Hepatocyte (in vitro differentiated cells): ENCODE measurements at regions not wholly inside any gene's neighbourhood (a gene's known extent, or its start where the extent isn't known, plus 50 kb on each side); places are given as distances from the start of the nearest gene placed in this dataset.
A peak's percentile ranks its signal among the peaks of the same experiment; 100 is the strongest.
"Not testable (repeated sequence)": the region's sequence is repeated elsewhere in the genome, so short reads cannot be mapped to it uniquely, and the experiment has no call there.

Source experiments
- DNase-seq: peaks from one replicate; pipeline ENCODE4 v3.0.0-alpha.2; 2016; ENCODE audit warnings: low spot score
- H2AFZ ChIP-seq: fragments of 200-600 bp; sonication (generic); 2 replicates; pipeline ENCODE4 v1.6.0; 2016; ENCODE audit warnings: antibody characterized with exemption, mild to moderate bottlenecking
- H3K27ac ChIP-seq: fragments of 200-600 bp; sonication (generic); 2 replicates; pipeline ENCODE4 v1.5.1; 2016; ENCODE audit warnings: mild to moderate bottlenecking
- H3K27me3 ChIP-seq: fragments of 200-600 bp; sonication (generic); 2 replicates; pipeline ENCODE4 v1.6.1; 2016
- H3K36me3 ChIP-seq: fragments of 200-600 bp; sonication (generic); replicated peaks from 2 replicates; pipeline ENCODE4 v1.5.1; 2016; ENCODE audit warnings: low read depth; ENCODE audit not compliant: insufficient read depth
- H3K4me1 ChIP-seq: fragments of 200-600 bp; sonication (generic); 2 replicates; pipeline ENCODE4 v1.5.1; 2016; ENCODE audit warnings: mild to moderate bottlenecking, moderate library complexity; ENCODE audit not compliant: insufficient read depth
- H3K4me2 ChIP-seq: fragments of 200-600 bp; sonication (generic); 2 replicates; pipeline ENCODE4 v1.6.0; 2016
- H3K4me3 ChIP-seq: fragments of 200-600 bp; sonication (generic); 2 replicates; pipeline ENCODE4 v1.5.1; 2016; ENCODE audit warnings: mild to moderate bottlenecking
- H3K79me2 ChIP-seq: fragments of 200-600 bp; sonication (generic); 2 replicates; pipeline ENCODE4 v1.6.0; 2017; ENCODE audit warnings: mild to moderate bottlenecking
- H3K9me2 ChIP-seq: fragments of 200-600 bp; sonication (generic); replicated peaks from 2 replicates; pipeline ENCODE4 v1.6.0; 2017; ENCODE audit warnings: mild to moderate bottlenecking; ENCODE audit not compliant: insufficient read depth
- H3K9me3 ChIP-seq: fragments of 200-600 bp; sonication (generic); 2 replicates; pipeline ENCODE4 v1.5.1; 2016; ENCODE audit warnings: low read depth, mild to moderate bottlenecking
- H4K20me1 ChIP-seq: fragments of 200-600 bp; sonication (generic); 2 replicates; pipeline ENCODE4 v1.6.0; 2016; ENCODE audit warnings: mild to moderate bottlenecking; ENCODE audit not compliant: insufficient read depth, poor library complexity, severe bottlenecking
- WGBS: methylation state at CpG from one replicate; pipeline ENCODE4 v1.1.6; 2016; ENCODE audit warnings: low lambda C conversion rate; ENCODE audit errors: missing lambda C conversion rate; 5-methylcytosine and 5-hydroxymethylcytosine counted together

DNA sequence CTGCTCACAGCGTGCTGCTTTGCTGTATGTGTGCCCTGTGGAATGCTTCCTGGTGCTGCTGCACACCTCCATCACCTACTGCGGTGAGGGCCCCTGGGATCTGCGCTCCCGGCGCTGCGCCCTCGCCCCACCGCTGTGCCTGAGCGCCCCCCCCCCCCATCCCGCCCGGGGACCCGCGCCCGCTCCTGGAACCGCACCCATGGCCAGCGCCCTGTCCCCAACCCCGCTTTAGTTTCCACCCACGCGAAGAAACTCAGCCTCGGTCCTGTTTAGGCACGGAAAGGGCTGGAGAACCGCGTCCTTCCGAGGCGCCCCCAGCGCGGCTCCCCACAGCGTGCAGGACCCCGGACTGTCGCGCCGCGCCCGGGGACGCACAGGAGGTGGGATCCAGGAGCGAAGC lies 265.5 kb downstream of the POTEB3 start:
- not testable (repeated sequence) for H3K4me1 ChIP-seq, H3K36me3 ChIP-seq, H3K9me3 ChIP-seq, H3K27me3 ChIP-seq, H3K27ac ChIP-seq, H3K4me2 ChIP-seq, H3K79me2 ChIP-seq, H3K9me2 ChIP-seq, H3K4me3 ChIP-seq, H4K20me1 ChIP-seq, H2AFZ ChIP-seq
- DNase-seq, result peak; percentile 1
- WGBS, result 80% methylated on average over 1 of the region's 36 CpGs

DNA sequence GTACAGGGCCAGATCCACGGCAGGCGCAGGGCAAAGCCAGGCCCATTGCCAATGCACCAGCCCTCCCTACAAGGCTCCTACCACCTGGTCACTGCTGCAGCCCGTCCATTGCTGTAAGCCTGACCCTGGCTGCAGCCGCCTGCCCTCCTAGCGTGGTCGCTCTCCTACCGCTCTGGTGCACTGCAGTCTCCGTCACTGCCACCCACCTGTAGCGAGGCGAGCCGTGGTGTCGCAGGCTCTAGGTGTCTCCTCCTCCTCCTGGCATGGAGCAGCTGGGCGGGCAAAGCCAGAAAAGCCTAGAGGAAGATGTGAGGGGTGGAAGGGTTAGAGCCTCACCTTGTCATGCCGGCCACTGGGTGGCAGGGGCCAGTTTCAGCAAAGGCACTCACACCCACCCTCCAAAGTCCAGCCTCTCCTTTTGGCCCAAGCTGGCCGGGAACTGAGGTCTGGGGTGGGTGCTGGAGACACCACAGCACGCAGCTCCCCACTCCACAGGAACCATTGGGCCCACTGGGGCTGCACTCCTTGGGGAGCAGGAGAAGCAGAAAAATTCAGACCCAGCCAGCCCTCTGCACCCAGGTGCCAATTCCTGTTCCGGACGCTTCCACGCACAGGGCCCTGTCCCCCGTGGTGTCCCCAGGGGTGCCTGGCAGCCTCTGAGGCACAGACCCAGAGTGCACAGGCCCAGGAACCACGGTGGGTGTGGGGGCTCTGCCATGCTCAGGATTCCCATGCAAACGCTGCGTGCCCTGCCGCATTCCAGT lies 285.3 kb upstream of the POTEB2 start:
- not testable (repeated sequence) for H3K36me3 ChIP-seq, H3K4me3 ChIP-seq, H3K27ac ChIP-seq, H3K4me1 ChIP-seq, H4K20me1 ChIP-seq, H3K79me2 ChIP-seq, H3K27me3 ChIP-seq, H3K9me3 ChIP-seq, H3K4me2 ChIP-seq, H3K9me2 ChIP-seq, DNase-seq, H2AFZ ChIP-seq
- 83% methylated on average over 5 of the region's 24 CpGs for WGBS

DNA sequence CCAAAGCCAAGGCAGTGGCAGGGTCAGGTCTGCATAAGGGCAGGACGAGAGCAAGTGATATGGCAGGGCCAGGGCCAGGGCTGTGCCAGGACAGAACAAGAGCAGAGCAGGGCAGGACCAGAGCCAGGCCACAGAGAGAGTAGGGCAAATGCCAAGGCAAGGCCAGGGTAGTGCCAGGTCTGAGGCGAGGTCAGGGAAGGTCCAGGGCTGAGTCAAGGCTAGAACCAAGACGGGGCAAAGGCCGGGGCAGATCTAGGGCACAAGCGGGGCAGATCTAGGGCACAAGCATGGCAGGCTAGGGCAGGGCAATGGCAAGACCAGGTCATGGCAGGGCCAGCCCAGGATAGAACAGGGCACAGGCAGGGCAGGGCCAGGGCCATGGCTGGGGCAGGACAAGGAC lies 282.0 kb upstream of the POTEB2 start:
- not testable (repeated sequence) for H2AFZ ChIP-seq, H3K27ac ChIP-seq, H3K36me3 ChIP-seq, H3K4me2 ChIP-seq, H3K9me3 ChIP-seq, H3K4me1 ChIP-seq, H3K79me2 ChIP-seq, H3K4me3 ChIP-seq, H3K27me3 ChIP-seq, H4K20me1 ChIP-seq, H3K9me2 ChIP-seq, DNase-seq
- 81% methylated on average over 4 of the region's 5 CpGs for WGBS

DNA sequence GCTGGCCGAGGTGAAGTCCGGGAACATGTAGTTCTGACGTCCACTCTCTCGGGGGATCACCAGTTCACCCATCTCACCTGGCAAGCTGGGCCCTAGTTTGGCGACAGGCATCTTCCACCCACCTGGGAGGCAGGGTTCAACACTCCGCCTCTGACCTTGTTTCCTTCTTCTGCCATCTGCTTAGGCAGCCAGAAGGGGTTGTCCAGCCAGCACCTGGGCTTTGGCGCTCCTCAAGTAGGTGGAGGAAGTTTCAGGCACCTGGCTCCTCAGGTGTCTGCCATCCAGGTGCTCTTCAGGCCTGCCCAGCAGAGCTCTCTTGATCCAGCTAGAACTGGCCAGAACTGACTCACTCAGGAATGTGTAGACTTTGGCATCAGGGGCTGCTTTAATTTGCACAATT lies 267.8 kb upstream of the POTEB2 start:
- not testable (repeated sequence) for H4K20me1 ChIP-seq, H3K79me2 ChIP-seq, H2AFZ ChIP-seq, H3K27me3 ChIP-seq, H3K4me3 ChIP-seq, H3K9me3 ChIP-seq, H3K36me3 ChIP-seq, H3K9me2 ChIP-seq, H3K4me1 ChIP-seq, H3K27ac ChIP-seq, DNase-seq, H3K4me2 ChIP-seq
- no CpG with 5 or more reads among the region's 7 CpGs for WGBS

DNA sequence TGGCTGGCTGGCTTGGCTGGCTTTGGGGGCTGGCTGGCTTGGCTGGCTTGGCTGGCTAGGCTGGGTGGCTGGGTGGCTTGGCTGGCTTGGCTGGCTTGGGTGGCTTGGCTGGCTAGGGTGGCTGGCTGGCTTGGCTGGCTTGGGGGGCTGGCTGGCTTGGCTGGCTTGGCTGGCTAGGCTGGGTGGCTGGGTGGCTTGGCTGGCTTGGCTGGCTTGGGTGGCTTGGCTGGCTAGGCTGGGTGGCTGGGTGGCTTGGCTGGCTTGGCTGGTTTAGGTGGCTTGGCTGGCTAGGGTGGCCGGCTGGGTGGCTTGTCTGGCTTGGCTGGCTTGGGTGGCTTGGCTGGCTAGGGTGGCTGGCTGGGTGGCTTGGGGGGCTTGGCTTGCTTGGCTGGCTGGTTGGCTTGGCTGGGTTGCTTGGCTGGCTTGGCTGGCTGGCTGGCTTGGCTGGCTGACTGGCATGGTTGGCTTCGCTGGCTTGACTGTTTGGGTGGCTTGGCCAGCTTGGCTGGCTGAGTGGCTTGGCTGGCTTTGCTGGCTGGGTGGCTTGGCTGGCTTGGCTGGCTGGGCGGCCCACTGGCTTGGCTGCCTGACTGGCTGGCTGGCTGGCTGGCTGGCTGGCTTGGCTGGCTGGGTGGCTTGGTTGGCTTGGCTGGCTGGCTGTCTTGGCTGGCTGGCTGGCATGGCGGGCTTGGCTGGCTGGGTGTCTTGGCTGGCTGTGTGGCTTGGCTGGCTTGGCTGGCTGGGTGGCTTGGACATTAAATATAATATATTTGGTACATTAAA lies 246.3 kb upstream of the POTEB2 start:
- not testable (repeated sequence) for H3K9me2 ChIP-seq, H3K27me3 ChIP-seq, H3K4me2 ChIP-seq, H3K4me1 ChIP-seq, H3K79me2 ChIP-seq, H3K36me3 ChIP-seq, H3K27ac ChIP-seq, H3K4me3 ChIP-seq, H3K9me3 ChIP-seq, H4K20me1 ChIP-seq, H2AFZ ChIP-seq
- peak; percentile 5 for DNase-seq
- whole genome bisulfite sequencing, result 47% methylated on average over 2 of the region's 4 CpGs

DNA sequence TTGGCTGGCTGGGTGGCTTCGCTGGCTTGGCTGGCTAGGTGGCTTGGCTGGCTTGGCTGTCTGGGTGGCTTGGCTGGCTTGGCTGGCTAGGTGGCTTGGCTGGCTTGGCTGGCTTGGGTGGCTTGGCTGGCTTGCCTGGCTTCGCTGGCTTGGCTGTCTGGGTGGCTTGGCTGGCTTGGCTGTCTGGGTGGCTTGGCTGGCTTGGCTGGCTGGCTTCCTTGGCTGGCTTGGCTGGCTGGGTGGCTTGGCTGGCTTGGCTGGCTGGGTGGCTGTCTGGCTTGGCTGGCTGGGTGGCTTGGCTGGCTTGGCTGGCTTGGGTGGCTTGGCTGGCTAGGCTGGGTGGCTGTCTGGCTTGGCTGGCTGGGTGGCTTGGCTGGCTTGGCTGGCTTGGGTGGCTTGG lies 245.7 kb upstream of the POTEB2 start:
- not testable (repeated sequence) for H3K9me3 ChIP-seq, H3K4me1 ChIP-seq, H3K27me3 ChIP-seq, H3K79me2 ChIP-seq, H3K27ac ChIP-seq, H4K20me1 ChIP-seq, H3K4me3 ChIP-seq, H3K4me2 ChIP-seq, H3K9me2 ChIP-seq, H2AFZ ChIP-seq, H3K36me3 ChIP-seq
- WGBS, result 83% methylated on average over 1 of the region's 2 CpGs
- peak; percentile 32 for DNase-seq

DNA sequence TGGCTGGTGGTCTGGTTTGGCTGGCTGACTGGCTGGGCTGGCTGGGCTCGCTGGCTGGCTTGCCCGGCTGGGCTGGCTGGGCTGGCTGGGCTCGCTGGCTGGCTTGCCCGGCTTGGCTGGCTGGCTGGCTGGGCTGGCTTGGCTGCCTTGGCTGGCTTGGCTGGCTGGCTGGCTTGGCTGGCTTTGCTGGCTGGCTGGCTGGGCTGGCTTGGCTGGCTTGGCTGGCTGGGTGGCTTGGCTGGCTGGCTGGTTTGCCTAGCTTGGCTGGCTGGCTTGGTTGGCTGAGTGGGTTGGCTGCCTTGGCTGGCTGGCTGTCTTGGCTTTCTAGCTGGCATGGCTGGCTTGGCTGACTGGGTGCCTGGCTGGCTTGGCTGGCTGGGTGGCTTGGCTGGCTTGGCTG lies 245.1 kb upstream of the POTEB2 start:
- not testable (repeated sequence) for H3K4me2 ChIP-seq, H4K20me1 ChIP-seq, H3K9me2 ChIP-seq, H3K79me2 ChIP-seq, H3K4me1 ChIP-seq, DNase-seq, H3K9me3 ChIP-seq, H3K4me3 ChIP-seq, H3K27me3 ChIP-seq, H2AFZ ChIP-seq, H3K27ac ChIP-seq, H3K36me3 ChIP-seq
- 68% methylated on average over 2 of the region's 4 CpGs for WGBS

DNA sequence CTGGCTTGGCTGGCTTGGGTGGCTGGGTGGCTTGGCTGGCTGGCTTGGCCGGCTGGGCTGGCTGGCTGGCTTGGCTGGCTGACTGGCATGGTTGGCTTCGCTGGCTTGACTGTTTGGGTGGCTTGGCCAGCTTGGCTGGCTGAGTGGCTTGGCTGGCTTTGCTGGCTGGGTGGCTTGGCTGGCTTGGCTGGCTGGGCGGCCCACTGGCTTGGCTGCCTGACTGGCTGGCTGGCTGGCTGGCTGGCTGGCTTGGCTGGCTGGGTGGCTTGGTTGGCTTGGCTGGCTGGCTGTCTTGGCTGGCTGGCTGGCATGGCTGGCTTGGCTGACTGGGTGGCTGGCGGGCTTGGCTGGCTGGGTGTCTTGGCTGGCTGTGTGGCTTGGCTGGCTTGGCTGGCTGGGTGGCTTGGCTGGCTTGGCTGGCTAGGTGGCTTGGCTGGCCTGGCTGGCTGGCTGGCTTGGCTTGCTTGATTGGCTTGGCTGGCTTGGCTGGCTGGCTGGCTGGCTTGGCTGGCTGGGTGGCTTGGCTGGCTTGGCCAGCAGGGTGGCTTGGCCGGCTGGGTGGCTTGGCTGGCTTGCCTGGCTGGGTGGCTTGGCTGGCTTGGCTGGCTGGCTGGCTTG lies 244.2 kb upstream of the POTEB2 start:
- 69% methylated on average over 5 of the region's 5 CpGs for WGBS

DNA sequence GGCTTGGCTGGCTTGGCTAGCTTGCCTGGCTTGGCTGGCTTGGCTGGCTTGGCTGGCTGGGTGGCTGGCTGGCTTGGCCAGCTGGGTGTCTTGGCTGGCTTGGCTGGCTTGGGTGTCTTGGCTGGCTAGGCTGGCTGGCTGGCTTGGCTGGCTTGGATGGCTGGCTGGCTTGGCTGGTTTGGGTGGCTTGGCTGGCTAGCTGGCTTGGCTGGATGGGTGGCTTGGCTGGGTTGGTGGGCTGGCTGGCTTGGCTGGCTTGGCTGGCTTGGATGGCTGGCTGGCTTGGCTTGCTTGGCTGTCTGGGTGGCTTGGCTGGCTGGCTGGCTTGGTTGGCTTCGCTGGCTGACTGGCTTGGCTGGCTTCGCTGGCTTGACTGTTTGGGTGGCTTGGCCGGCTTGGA lies 242.3 kb upstream of the POTEB2 start:
- H3K27ac ChIP-seq, H3K27me3 ChIP-seq, H2AFZ ChIP-seq: not testable (repeated sequence)

More for the DNA sequence above, 244.2 kb upstream of the POTEB2 start:
- H3K27ac ChIP-seq, DNase-seq, H3K36me3 ChIP-seq, H4K20me1 ChIP-seq, H2AFZ ChIP-seq, H3K79me2 ChIP-seq, H3K4me1 ChIP-seq, H3K9me3 ChIP-seq, H3K4me3 ChIP-seq, H3K4me2 ChIP-seq, H3K9me2 ChIP-seq, H3K27me3 ChIP-seq: not testable (repeated sequence)

More for the DNA sequence above, 242.3 kb upstream of the POTEB2 start:
- no CpG with 5 or more reads among the region's 3 CpGs for WGBS
- not testable (repeated sequence) for H3K9me2 ChIP-seq, H3K9me3 ChIP-seq, DNase-seq, H3K4me1 ChIP-seq, H4K20me1 ChIP-seq, H3K36me3 ChIP-seq, H3K4me3 ChIP-seq, H3K79me2 ChIP-seq, H3K4me2 ChIP-seq
